GM12878 (cell line): ENCODE measurements at regions not wholly inside any gene's neighbourhood (a gene's known extent, or its start where the extent isn't known, plus 50 kb on each side); places are given as distances from the start of the nearest gene placed in this dataset.

Source experiments
- ATAC-seq: fragments of 200-7000 bp; cut with Tn5 transposase; 3 replicates; pipeline ENCODE4 v1.9.1; 2020; ENCODE audit warnings: mild to moderate bottlenecking, moderate library complexity
- BruUV-seq: library from RNA; stranded (reverse); fragments of 400-500 nt; replicated peaks from 2 replicates; lab custom pipeline; 2021; lab: Mats Ljungman, UMichigan
- CTCF ChIA-PET: fragments of 300-600 bp; sonication (Branson Sonifier 250); formaldehyde crosslinking; extraction: SDS; loops from one replicate; lab custom pipeline; 2021; ENCODE audit warnings: inconsistent platforms; lab: Yijun Ruan, JAX
- POLR2A ChIA-PET: fragments of 350-600 bp; formaldehyde crosslinking; extraction: SDS; loops from one replicate; lab custom pipeline; 2021; ENCODE audit warnings: inconsistent platforms; lab: Charles Lee
- RAD21 ChIA-PET: fragments of 300-600 bp; sonication (Branson Sonifier 250); formaldehyde crosslinking; loops from one replicate; lab custom pipeline; 2023; ENCODE audit warnings: antibody characterized with exemption; ENCODE audit not compliant: unreplicated experiment; lab: Charles Lee
- SMC1A ChIA-PET: fragments of 300-600 bp; sonication (Branson Sonifier 250); formaldehyde crosslinking; loops from one replicate; lab custom pipeline; 2023; ENCODE audit not compliant: unreplicated experiment, uncharacterized antibody; lab: Charles Lee
- DNase-seq: peaks from one replicate; pipeline ENCODE4 v3.0.0-alpha.2; 2011; ENCODE audit warnings: low read depth, low spot score
- FAIRE-seq: peaks from 3 replicates; lab custom pipeline; 2011; peaks lifted over from hg19 to GRCh38; lab: Jason Lieb, UNC
- H2AFZ ChIP-seq: 2 replicates; pipeline ENCODE4 v1.6.0; 2011; ENCODE audit warnings: low read depth, low read length, control low read depth; ENCODE audit not compliant: control insufficient read depth
- H3K27ac ChIP-seq: 2 replicates; pipeline ENCODE4 v1.5.1; 2011; ENCODE audit warnings: control low read depth; ENCODE audit not compliant: control insufficient read depth, insufficient read depth
- H3K27me3 ChIP-seq, 2 experiments: replicated peaks in 1 of 2; 2 replicates each; pipeline versions ENCODE4 v1.6.0 to v1.6.1; 2011; ENCODE audit warnings: low read length in 1 of 2; ENCODE audit not compliant: control insufficient read depth in 2 of 2, insufficient read depth in 2 of 2
- H3K36me3 ChIP-seq, 2 experiments: 2 replicates each; pipeline ENCODE4 v1.5.1; 2011; ENCODE audit warnings: low read length in 1 of 2; ENCODE audit not compliant: control insufficient read depth in 2 of 2, insufficient read depth in 2 of 2
- H3K4me1 ChIP-seq: 2 replicates; pipeline ENCODE4 v1.6.1; 2011; ENCODE audit warnings: mild to moderate bottlenecking, low read length, moderate library complexity, mixed read lengths; ENCODE audit not compliant: control insufficient read depth, insufficient read depth
- H3K4me2 ChIP-seq: 2 replicates; pipeline ENCODE4 v1.6.0; 2011; ENCODE audit warnings: control low read depth; ENCODE audit not compliant: control insufficient read depth, insufficient read depth
- H3K4me3 ChIP-seq: fragments of 200-600 bp; sonication (generic); 2 replicates; pipeline ENCODE4 v1.5.1; 2016
- H3K79me2 ChIP-seq: 2 replicates; pipeline ENCODE4 v1.6.0; 2011; ENCODE audit warnings: low read length; ENCODE audit not compliant: control insufficient read depth, insufficient read depth
- H3K9ac ChIP-seq: 2 replicates; pipeline ENCODE4 v1.8.0; 2011; ENCODE audit warnings: low read length, control low read depth, mixed read lengths; ENCODE audit not compliant: control insufficient read depth, insufficient read depth
- H3K9me3 ChIP-seq: replicated peaks from 3 replicates; pipeline ENCODE4 v1.5.1; 2011; ENCODE audit warnings: mild to moderate bottlenecking, low read length; ENCODE audit not compliant: control insufficient read depth, insufficient read depth
- H4K20me1 ChIP-seq: 2 replicates; pipeline ENCODE4 v1.6.0; 2011; ENCODE audit not compliant: control insufficient read depth, insufficient read depth
- CBX3 ChIP-seq: fragments of 200-600 bp; sonication (generic); IDR thresholded peaks from 2 replicates; pipeline ENCODE4 v1.6.1; 2016; ENCODE audit warnings: low read depth, borderline replicate concordance
- ETV6 ChIP-seq, 2 experiments: fragments of 450-650 bp in 1 of 2; IDR thresholded peaks in 1 of 2; conservative IDR thresholded peaks in 1 of 2; 2 replicates each; pipeline ENCODE4 v1.6.1; 2014; ENCODE audit warnings: antibody characterized with exemption in 1 of 2, borderline replicate concordance in 1 of 2, low read depth in 1 of 2, mild to moderate bottlenecking in 1 of 2, moderate library complexity in 1 of 2
- NFYB ChIP-seq: IDR thresholded peaks from 2 replicates; pipeline ENCODE4 v1.6.1; 2011; ENCODE audit warnings: low read depth, mild to moderate bottlenecking, low read length, improper control_type of control experiment, moderate library complexity; ENCODE audit not compliant: insufficient read depth
- WGBS: methylation state at CpG from one replicate; pipeline ENCODE4 v1.1.6; 2016; ENCODE audit warnings: low lambda C conversion rate; ENCODE audit not compliant: insufficient replicate concordance, insufficient coverage; ENCODE audit errors: missing lambda C conversion rate; 5-methylcytosine and 5-hydroxymethylcytosine counted together
- in situ Hi-C: fragments of 300-500 bp; cut with MboI; formaldehyde crosslinking; loops from 9 replicates; pipeline ENCODE4 v1.14.3; 2018; ENCODE audit warnings: mixed read lengths
- intact Hi-C: fragments of 100-400 bp; cut with micrococcal nuclease; formaldehyde crosslinking; loops from one replicate; pipeline ENCODE4 v1.14.2; 2022; ENCODE audit not compliant: unreplicated experiment
- TF ChIP-seq, protein P1 (sequence below): IDR thresholded peaks from 2 replicates; pipeline ENCODE4 v1.6.1; 2011; ENCODE audit warnings: mild to moderate bottlenecking, low read depth, low read length, moderate library complexity; ENCODE audit not compliant: insufficient replicate concordance

DNA sequence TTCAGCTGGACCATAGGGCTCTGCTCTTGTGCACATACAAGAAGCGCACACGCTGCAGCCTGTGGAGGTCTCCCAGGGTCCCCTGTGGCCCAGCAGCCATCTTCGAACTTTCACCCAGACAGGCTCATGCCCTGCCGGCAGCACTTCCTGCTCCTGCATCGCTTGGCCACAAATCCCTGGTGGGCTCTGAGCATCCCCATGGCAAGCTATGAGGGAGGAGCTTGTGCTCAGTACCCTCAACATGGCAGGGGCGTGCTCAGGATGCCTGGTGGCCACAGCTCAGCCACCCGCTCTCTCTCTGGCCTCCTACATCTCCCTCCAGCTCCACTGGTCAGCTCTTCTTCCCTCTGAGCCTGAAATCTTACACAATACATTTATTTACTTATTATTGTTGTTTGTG, 63.7 kb downstream of the IRX2 start:
- no peaks in the 10 kb centered on the region for H3K4me1 ChIP-seq
- in situ Hi-C loops = no loop called here
- no peaks in the 10 kb centered on the region for H3K36me3 ChIP-seq
- H3K27me3 ChIP-seq = no peaks in the 10 kb centered on the region
- no peak overlapping the region for H3K9ac ChIP-seq
- BruUV-seq = no TSS peak
- ChIA-PET CTCF (no interaction called here), SMC1A (no interaction called here), POLR2A (no interaction called here), RAD21 (no interaction called here)
- TF ChIP-seq NFYB = no peak
- FAIRE-seq = no peak
- no peak overlapping the region for H2AFZ ChIP-seq
- H3K4me2 ChIP-seq = no peak overlapping the region
- 39% methylated on average over 7 of the region's 7 CpGs for WGBS
- no peaks in the 10 kb centered on the region for H3K79me2 ChIP-seq
- ATAC-seq = no peak
- H3K9me3 ChIP-seq = no peaks in the 10 kb centered on the region; the same call in 2 of the 3 replicates
- no peak for DNase-seq
- intact Hi-C loops = no loop called here
- no peak overlapping the region for H3K27ac ChIP-seq
- H4K20me1 ChIP-seq = no peaks in the 10 kb centered on the region
- no peak overlapping the region for H3K4me3 ChIP-seq

DNA sequence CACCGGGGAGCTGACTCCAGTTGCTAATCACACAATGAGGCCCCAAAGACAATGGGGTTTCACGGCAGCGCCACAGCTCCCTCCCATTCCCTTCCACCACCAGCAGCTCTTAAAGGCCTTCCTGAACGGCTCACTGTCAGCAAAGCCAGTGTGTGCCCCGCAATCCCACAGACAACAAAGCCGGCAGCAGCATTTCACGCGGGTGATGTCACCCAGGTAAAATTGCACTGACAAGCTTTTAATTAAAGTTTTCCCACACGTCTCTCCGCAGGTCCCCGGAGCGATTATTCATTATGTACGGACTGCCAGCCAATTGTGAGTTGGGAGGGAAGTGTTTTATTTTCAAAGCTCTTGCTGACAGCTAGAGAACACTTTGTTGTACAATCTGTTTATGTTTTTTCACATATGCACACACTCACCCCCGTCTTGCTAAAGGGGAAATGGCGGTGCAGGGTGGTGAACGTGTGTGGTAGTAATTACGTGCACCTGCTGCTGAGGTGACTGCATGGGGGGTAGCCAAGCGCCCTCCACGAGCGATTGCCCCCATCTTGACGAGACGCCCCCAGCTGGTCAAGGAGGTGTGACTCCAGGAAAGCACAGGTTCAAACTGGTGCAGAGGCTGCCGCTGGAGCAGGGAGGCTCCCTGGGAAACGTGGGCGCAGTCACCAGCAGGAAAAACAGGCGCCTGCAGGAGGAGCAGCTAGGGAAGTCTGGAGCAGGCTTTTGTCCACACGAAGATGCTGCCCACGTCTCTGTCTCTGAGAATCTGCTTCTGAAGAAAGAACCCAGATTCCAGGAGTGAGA, 65.0 kb downstream of the IRX2 start:
- Histone ChIP-seq H3K36me3 (no peaks in the 10 kb centered on the region), H3K27me3 (no peaks in the 10 kb centered on the region), H2AFZ (no peak overlapping the region), H3K27ac (no peak overlapping the region)
- CTCF ChIA-PET = no interaction called here
- WGBS = 55% methylated on average over 28 of the region's 28 CpGs
- BruUV-seq = no TSS peak
- TF ChIP-seq ETV6 (conservative IDR thresholded peaks at IDR 0.05 in 1 of 2, IDR thresholded peaks at IDR 0.05 in 1 of 2; ENCODE audit: borderline replicate concordance in 1 of 2, low read depth in 1 of 2) = no peak
- TF ChIP-seq CBX3 = no peak
- TF ChIP-seq, protein P1, sequence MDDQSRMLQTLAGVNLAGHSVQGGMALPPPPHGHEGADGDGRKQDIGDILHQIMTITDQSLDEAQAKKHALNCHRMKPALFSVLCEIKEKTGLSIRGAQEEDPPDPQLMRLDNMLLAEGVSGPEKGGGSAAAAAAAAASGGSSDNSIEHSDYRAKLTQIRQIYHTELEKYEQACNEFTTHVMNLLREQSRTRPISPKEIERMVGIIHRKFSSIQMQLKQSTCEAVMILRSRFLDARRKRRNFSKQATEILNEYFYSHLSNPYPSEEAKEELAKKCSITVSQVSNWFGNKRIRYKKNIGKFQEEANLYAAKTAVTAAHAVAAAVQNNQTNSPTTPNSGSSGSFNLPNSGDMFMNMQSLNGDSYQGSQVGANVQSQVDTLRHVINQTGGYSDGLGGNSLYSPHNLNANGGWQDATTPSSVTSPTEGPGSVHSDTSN = no peak
- TF ChIP-seq, all 136 proteins: peak for 0
- Histone ChIP-seq H3K4me2 (no peak overlapping the region), H3K9ac (no peak overlapping the region), H4K20me1 (no peaks in the 10 kb centered on the region), H3K79me2 (no peaks in the 10 kb centered on the region), H3K4me3 (no peak overlapping the region), H3K4me1 (no peaks in the 10 kb centered on the region), H3K9me3 (no peaks in the 10 kb centered on the region; the same call in 2 of the 3 replicates)
- in situ Hi-C loops (no loop called here), intact Hi-C loops (no loop called here)
- ChIA-PET RAD21 (no interaction called here), POLR2A (no interaction called here), SMC1A (no interaction called here)
- DNase-seq (no peak), FAIRE-seq (no peak), ATAC-seq (no peak)
